GM23248 (cell line): ENCODE measurements at regions not wholly inside any gene's neighbourhood (a gene's known extent, or its start where the extent isn't known, plus 50 kb on each side); places are given as distances from the start of the nearest gene placed in this dataset.

ENCODE experiments used
- DNase-seq: peaks from one replicate; pipeline ENCODE4 v3.0.0-alpha.2; 2015
- H2AFZ ChIP-seq: fragments of 200-600 bp; sonication (generic); 2 replicates; pipeline ENCODE4 v1.6.1; 2016; ENCODE audit warnings: antibody characterized with exemption
- H3F3A ChIP-seq: fragments of 200-600 bp; sonication (generic); 2 replicates; pipeline ENCODE4 v1.6.1; 2016; ENCODE audit warnings: mild to moderate bottlenecking, antibody characterized with exemption, mixed run types; ENCODE audit not compliant: insufficient read depth
- H3K27ac ChIP-seq: fragments of 200-600 bp; sonication (generic); 2 replicates; pipeline ENCODE4 v1.5.1; 2016; ENCODE audit warnings: mild to moderate bottlenecking
- H3K27me3 ChIP-seq: fragments of 200-600 bp; sonication (generic); replicated peaks from 2 replicates; pipeline ENCODE4 v1.6.1; 2016; ENCODE audit warnings: mild to moderate bottlenecking; ENCODE audit not compliant: insufficient read depth
- H3K36me3 ChIP-seq: fragments of 200-600 bp; sonication (generic); 2 replicates; pipeline ENCODE4 v1.6.1; 2016; ENCODE audit warnings: low read depth, mild to moderate bottlenecking
- H3K4me1 ChIP-seq: fragments of 200-600 bp; sonication (generic); 2 replicates; pipeline ENCODE4 v1.6.1; 2016; ENCODE audit warnings: mild to moderate bottlenecking; ENCODE audit not compliant: insufficient read depth
- H3K4me2 ChIP-seq: fragments of 200-600 bp; sonication (generic); one replicate; pipeline ENCODE4 v1.6.1; 2016; ENCODE audit warnings: mild to moderate bottlenecking; ENCODE audit not compliant: unreplicated experiment
- H3K4me3 ChIP-seq: fragments of 200-600 bp; sonication (generic); 2 replicates; pipeline ENCODE4 v1.5.1; 2016; ENCODE audit warnings: mild to moderate bottlenecking
- H3K79me2 ChIP-seq: fragments of 200-600 bp; sonication (generic); 2 replicates; pipeline ENCODE4 v1.6.1; 2016; ENCODE audit warnings: mild to moderate bottlenecking; ENCODE audit not compliant: insufficient read depth
- H3K9ac ChIP-seq: fragments of 200-600 bp; sonication (generic); 2 replicates; pipeline ENCODE4 v1.6.1; 2016; ENCODE audit warnings: mild to moderate bottlenecking
- H3K9me2 ChIP-seq: fragments of 200-600 bp; sonication (generic); 2 replicates; pipeline ENCODE4 v1.6.1; 2016; ENCODE audit warnings: mixed run types, mild to moderate bottlenecking, moderate library complexity; ENCODE audit not compliant: insufficient read depth
- H3K9me3 ChIP-seq: fragments of 200-600 bp; sonication (generic); one replicate; pipeline ENCODE4 v1.6.1; 2017; ENCODE audit warnings: low read depth
- H4K20me1 ChIP-seq: fragments of 200-600 bp; sonication (generic); 2 replicates; pipeline ENCODE4 v1.6.0; 2016; ENCODE audit not compliant: insufficient read depth
- EZH2 ChIP-seq: fragments of 200-600 bp; sonication (generic); IDR thresholded peaks from 2 replicates; pipeline ENCODE4 v1.6.1; 2018; ENCODE audit warnings: antibody characterized with exemption, mild to moderate bottlenecking; ENCODE audit not compliant: insufficient read depth, poor library complexity, severe bottlenecking
- EZH2phosphoT487 ChIP-seq: fragments of 200-600 bp; sonication (generic); IDR thresholded peaks from 2 replicates; pipeline ENCODE4 v1.6.1; 2018; ENCODE audit warnings: antibody characterized with exemption, moderate library complexity, mild to moderate bottlenecking, low read depth; ENCODE audit not compliant: insufficient read depth
- WGBS, 2 experiments: methylation state at CpG; one replicate each; pipeline ENCODE4 v1.1.6; 2015 to 2017; ENCODE audit warnings: low lambda C conversion rate in 2 of 2, low coverage in 1 of 2; ENCODE audit errors: missing lambda C conversion rate in 2 of 2; 5-methylcytosine and 5-hydroxymethylcytosine counted together
- in situ Hi-C: fragments of 300-500 bp; cut with MboI; formaldehyde crosslinking; loops from 2 replicates; pipeline ENCODE4 v1.15.0; 2020

GRCh38 chr17:52824542-52824941 lies 666.0 kb upstream of the CA10 start:
- in situ Hi-C loops, result no loop called here
- WGBS, 2 experiments, result 10 to 19% methylated on average over 3 of the region's 3 CpGs
- H3F3A ChIP-seq, result no peaks in the 10 kb centered on the region

GRCh38 chr17:52823155-52823554 lies 664.6 kb upstream of the CA10 start:
- H2AFZ ChIP-seq, result no peak overlapping the region
- H3K9me3 ChIP-seq, result no peaks in the 10 kb centered on the region
- H3F3A ChIP-seq, result no peaks in the 10 kb centered on the region
- no peaks in the 10 kb centered on the region; the same call in 1 of the 2 replicates for H4K20me1 ChIP-seq
- TF ChIP-seq EZH2phosphoT487, result no peak
- no peaks in the 10 kb centered on the region for H3K79me2 ChIP-seq
- DNase-seq, result no peak
- H3K9ac ChIP-seq, result no peak overlapping the region
- H3K27me3 ChIP-seq, result no peaks in the 10 kb centered on the region
- in situ Hi-C loops, result no loop called here
- no peak overlapping the region for H3K4me3 ChIP-seq
- no peak overlapping the region for H3K4me2 ChIP-seq
- no peak overlapping the region for H3K27ac ChIP-seq
- no peaks in the 10 kb centered on the region for H3K36me3 ChIP-seq
- no peaks in the 10 kb centered on the region for H3K4me1 ChIP-seq
- H3K9me2 ChIP-seq, result no peaks in the 10 kb centered on the region

More at GRCh38 chr17:52824542-52824941, 666.0 kb upstream of the CA10 start:
- no peaks in the 10 kb centered on the region for H3K4me1 ChIP-seq
- H3K79me2 ChIP-seq, result no peaks in the 10 kb centered on the region
- no peak overlapping the region for H2AFZ ChIP-seq
- no peaks in the 10 kb centered on the region for H3K27me3 ChIP-seq
- no peak overlapping the region for H3K4me2 ChIP-seq
- H3K4me3 ChIP-seq, result no peak overlapping the region
- H3K36me3 ChIP-seq, result no peaks in the 10 kb centered on the region
- no peak overlapping the region for H3K9ac ChIP-seq
- no peak overlapping the region for H3K27ac ChIP-seq
- H3K9me2 ChIP-seq, result no peaks in the 10 kb centered on the region
- H3K9me3 ChIP-seq, result no peaks in the 10 kb centered on the region
- H4K20me1 ChIP-seq, result no peaks in the 10 kb centered on the region
- TF ChIP-seq EZH2, result no peak
- no peak for TF ChIP-seq EZH2phosphoT487
- DNase-seq, result no peak

- Histone ChIP-seq H3K9me3 (no peaks in the 10 kb centered on the region), H4K20me1 (no peaks in the 10 kb centered on the region), H3K4me1 (no peaks in the 10 kb centered on the region), H3K4me3 (no peak overlapping the region), H2AFZ (no peak overlapping the region), H3K27me3 (no peaks in the 10 kb centered on the region), H3K9ac (no peak overlapping the region), H3K4me2 (no peak overlapping the region), H3F3A (no peaks in the 10 kb centered on the region), H3K27ac (no peak overlapping the region), H3K79me2 (no peaks in the 10 kb centered on the region), H3K9me2 (no peaks in the 10 kb centered on the region), H3K36me3 (no peaks in the 10 kb centered on the region)
- 30 to 37% methylated on average over 7 of the region's 7 CpGs for WGBS, 2 experiments
- no peak for TF ChIP-seq EZH2phosphoT487
- no peak for TF ChIP-seq EZH2
- DNase-seq, result no peak
- in situ Hi-C loops, result no loop called here
These were observed 631.9 kb upstream of the CA10 start for GRCh38 chr17:52790359-52790955.

GRCh38 chr17:52789829-52790228 lies 631.3 kb upstream of the CA10 start:
- Histone ChIP-seq H3K4me3 (no peak overlapping the region), H3K27ac (no peak overlapping the region), H3K36me3 (no peaks in the 10 kb centered on the region), H3K9ac (no peak overlapping the region), H3K9me2 (no peaks in the 10 kb centered on the region), H3K27me3 (no peaks in the 10 kb centered on the region), H3K9me3 (no peaks in the 10 kb centered on the region), H4K20me1 (no peaks in the 10 kb centered on the region), H3K4me2 (no peak overlapping the region), H3K4me1 (no peaks in the 10 kb centered on the region), H2AFZ (no peak overlapping the region), H3K79me2 (no peaks in the 10 kb centered on the region), H3F3A (no peaks in the 10 kb centered on the region)
- DNase-seq, result no peak
- TF ChIP-seq EZH2phosphoT487 (no peak), EZH2 (no peak)
- in situ Hi-C loops, result no loop called here
- 11% methylated on average over 3 of the region's 3 CpGs for WGBS, 2 experiments

GRCh38 chr17:52776234-52776633 lies 617.7 kb upstream of the CA10 start:
- H3K9ac ChIP-seq, result no peak overlapping the region
- 7 to 13% methylated on average over 4 of the region's 4 CpGs for WGBS, 2 experiments
- no peaks in the 10 kb centered on the region for H3K27me3 ChIP-seq
- no peak for DNase-seq
- H3K4me3 ChIP-seq, result no peak overlapping the region
- no peak overlapping the region for H2AFZ ChIP-seq
- no peaks in the 10 kb centered on the region for H3K79me2 ChIP-seq
- no peaks in the 10 kb centered on the region for H4K20me1 ChIP-seq
- no peaks in the 10 kb centered on the region for H3K9me2 ChIP-seq
- no peaks in the 10 kb centered on the region for H3K36me3 ChIP-seq
- in situ Hi-C loops, result no loop called here
- no peaks in the 10 kb centered on the region for H3K9me3 ChIP-seq
- no peaks in the 10 kb centered on the region for H3K4me1 ChIP-seq
- TF ChIP-seq EZH2phosphoT487 (no peak), EZH2 (no peak)
- H3K27ac ChIP-seq, result no peak overlapping the region
- H3K4me2 ChIP-seq, result no peak overlapping the region
- no peaks in the 10 kb centered on the region for H3F3A ChIP-seq
